GM12892 (cell line): ENCODE measurements at regions not wholly inside any gene's neighbourhood (a gene's known extent, or its start where the extent isn't known, plus 50 kb on each side); places are given as distances from the start of the nearest gene placed in this dataset.
A peak's percentile ranks its signal among the peaks of the same experiment; 100 is the strongest.

Experiments
- DNase-seq: peaks from one replicate; pipeline ENCODE4 v3.0.0; 2011; ENCODE audit not compliant: insufficient read length
- FAIRE-seq: peaks from 2 replicates; lab custom pipeline; 2011; peaks lifted over from hg19 to GRCh38; lab: Jason Lieb, UNC
- POLR2A ChIP-seq: IDR thresholded peaks from 2 replicates; pipeline ENCODE4 v1.6.1; 2011; ENCODE audit warnings: low read depth, low read length, control low read depth
- POLR2AphosphoS5 ChIP-seq: IDR thresholded peaks from 2 replicates; pipeline ENCODE4 v1.6.1; 2011; ENCODE audit warnings: low read depth, low read length, control low read depth
- TAF1 ChIP-seq: IDR thresholded peaks from 2 replicates; pipeline ENCODE4 v1.6.1; 2011; ENCODE audit warnings: low read depth, mild to moderate bottlenecking, control low read depth, low read length, borderline replicate concordance

DNA sequence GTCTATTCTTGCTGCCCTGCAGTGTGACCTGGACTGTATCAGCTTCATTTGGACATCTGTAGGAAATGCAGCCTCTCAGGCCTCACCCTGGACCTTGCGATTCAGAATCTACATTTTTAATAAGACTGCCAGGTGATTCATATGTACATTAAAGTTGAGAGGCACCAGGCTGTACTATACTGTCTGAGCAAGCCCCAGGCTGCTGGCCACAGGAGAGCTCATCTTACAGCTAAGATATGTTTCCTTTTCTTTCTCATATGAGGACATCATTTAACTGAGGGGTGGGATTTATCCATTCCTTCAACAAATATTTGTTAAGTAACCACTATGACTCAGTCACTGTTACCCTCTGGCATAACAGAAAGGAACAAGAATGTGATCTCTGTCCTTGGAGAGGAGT, 78.2 kb upstream of the GCFC2 start:
- TF ChIP-seq POLR2A (no peak), TAF1 (no peak), POLR2AphosphoS5 (no peak)

DNA sequence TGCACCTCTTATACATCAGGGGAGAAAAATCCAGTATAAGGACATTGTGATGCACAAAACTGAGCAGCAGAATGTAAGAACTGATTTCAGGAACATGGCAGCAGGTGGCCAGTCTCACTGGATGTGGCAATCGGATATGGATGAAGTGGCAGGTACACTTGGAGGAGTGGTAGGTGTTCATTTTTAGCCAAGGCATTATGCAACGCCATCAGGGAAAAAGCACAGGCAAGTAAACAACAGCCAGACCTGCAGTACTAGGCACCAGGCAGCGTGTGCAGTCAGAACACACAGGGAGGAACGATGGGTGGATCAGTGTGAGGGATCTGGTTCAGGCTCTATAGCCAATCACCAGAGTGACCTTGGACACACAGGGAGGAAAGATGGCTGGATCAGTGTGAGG, 77.4 kb upstream of the GCFC2 start:
- FAIRE-seq (no peak), DNase-seq (no peak)
- TF ChIP-seq POLR2AphosphoS5 (no peak), TAF1 (no peak), POLR2A (no peak)

More for the DNA sequence above, 78.2 kb upstream of the GCFC2 start:
- FAIRE-seq (no peak), DNase-seq (no peak)

- FAIRE-seq: peak; percentile 61
- no peak for TF ChIP-seq POLR2A
- TF ChIP-seq POLR2AphosphoS5: no peak
- no peak for TF ChIP-seq TAF1
- DNase-seq: no peak
Observed at GRCh38 chr2:75787532-75788132, 76.9 kb upstream of the GCFC2 start.

GRCh38 chr2:75775311-75775823, 64.7 kb upstream of the GCFC2 start:
- TF ChIP-seq POLR2AphosphoS5: no peak
- no peak for TF ChIP-seq POLR2A
- TF ChIP-seq TAF1: no peak
- DNase-seq (no peak), FAIRE-seq (no peak)

GRCh38 chr2:75772908-75773630, 62.4 kb upstream of the GCFC2 start:
- FAIRE-seq: no peak
- no peak for DNase-seq
- TF ChIP-seq TAF1: no peak
- no peak for TF ChIP-seq POLR2A
- TF ChIP-seq POLR2AphosphoS5: no peak

DNA sequence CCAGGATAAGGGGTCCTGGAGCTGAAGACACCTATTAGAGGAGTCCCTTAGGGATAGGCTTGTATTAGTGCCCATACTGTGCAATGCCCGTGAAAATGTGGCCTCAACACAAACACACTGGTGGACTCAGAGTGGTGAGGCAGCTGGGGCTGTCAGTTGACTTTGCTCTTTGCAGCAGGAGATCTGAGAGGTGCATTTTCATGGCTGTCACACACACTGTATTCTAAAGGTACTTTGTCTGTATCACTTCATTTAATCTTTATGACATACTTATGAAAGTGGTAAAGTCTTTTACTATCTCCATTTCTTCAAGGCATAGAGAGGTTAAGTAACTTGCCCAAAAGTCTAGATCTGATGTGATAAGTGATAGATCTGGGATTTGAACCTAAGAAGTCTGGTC, 55.1 kb upstream of the GCFC2 start:
- FAIRE-seq: no peak
- TF ChIP-seq POLR2A: no peak
- no peak for TF ChIP-seq TAF1
- TF ChIP-seq POLR2AphosphoS5: no peak
- no peak for DNase-seq

GRCh38 chr2:75764611-75765010, 53.9 kb upstream of the GCFC2 start:
- TF ChIP-seq TAF1 (no peak), POLR2A (no peak), POLR2AphosphoS5 (no peak)
- DNase-seq (no peak), FAIRE-seq (no peak)
